Stimulated activated naive CD4-positive, alpha-beta T cell treated with Interleukin-2 at 50 U/mL for 16 hours (primary cell): ENCODE measurements at regions not wholly inside any gene's neighbourhood (a gene's known extent, or its start where the extent isn't known, plus 50 kb on each side); places are given as distances from the start of the nearest gene placed in this dataset.

Source experiments
- DNase-seq: peaks from one replicate; lab custom pipeline; 2025; lab: John Stamatoyannopoulos, UW

- no peak for DNase-seq
Observed at GRCh38 chr15:93200081-93200836, 111.2 kb upstream of the RGMA start.

- DNase-seq: no peak
Observed at GRCh38 chr15:93196135-93196670, 107.2 kb upstream of the RGMA start.

- no peak for DNase-seq
Observed at GRCh38 chr15:93195109-93195508, 106.1 kb upstream of the RGMA start.

- DNase-seq: no peak
Observed at GRCh38 chr15:93190238-93190637, 101.2 kb upstream of the RGMA start.

- DNase-seq: no peak
Observed at GRCh38 chr15:93189561-93189960, 100.5 kb upstream of the RGMA start.

GRCh38 chr15:93188236-93188635 lies 99.2 kb upstream of the RGMA start:
- no peak for DNase-seq

- DNase-seq: no peak
Observed at GRCh38 chr15:93185796-93186195, 96.8 kb upstream of the RGMA start.

- no peak for DNase-seq
Observed at GRCh38 chr15:93182703-93183205, 93.7 kb upstream of the RGMA start.

- no peak for DNase-seq
Observed at GRCh38 chr15:93180656-93181055, 91.6 kb upstream of the RGMA start.

GRCh38 chr15:93180128-93180527 lies 91.1 kb upstream of the RGMA start:
- no peak for DNase-seq

GRCh38 chr15:93179700-93180102 lies 90.7 kb upstream of the RGMA start:
- no peak for DNase-seq

- no peak for DNase-seq
Observed at GRCh38 chr15:93179072-93179471, 90.1 kb upstream of the RGMA start.

- no peak for DNase-seq
Observed at GRCh38 chr15:93178371-93178770, 89.4 kb upstream of the RGMA start.

- DNase-seq: no peak
Observed at GRCh38 chr15:93176065-93176464, 87.1 kb upstream of the RGMA start.

GRCh38 chr15:93174836-93175235 lies 85.8 kb upstream of the RGMA start:
- DNase-seq: no peak

- no peak for DNase-seq
Observed at GRCh38 chr15:93173369-93173768, 84.4 kb upstream of the RGMA start.

GRCh38 chr15:93171476-93171875 lies 82.5 kb upstream of the RGMA start:
- no peak for DNase-seq

- no peak for DNase-seq
Observed at GRCh38 chr15:93170329-93170728, 81.3 kb upstream of the RGMA start.

- no peak for DNase-seq
Observed at GRCh38 chr15:93168910-93169309, 79.9 kb upstream of the RGMA start.

GRCh38 chr15:93167291-93167690 lies 78.3 kb upstream of the RGMA start:
- DNase-seq: no peak

- DNase-seq: no peak
Observed at GRCh38 chr15:93166675-93167074, 77.7 kb upstream of the RGMA start.

- no peak for DNase-seq
Observed at GRCh38 chr15:93165734-93166470, 76.9 kb upstream of the RGMA start.

GRCh38 chr15:93164409-93164808 lies 75.4 kb upstream of the RGMA start:
- no peak for DNase-seq
